ENCODE measurements at regions not wholly inside any gene's neighbourhood (a gene's known extent, or its start where the extent isn't known, plus 50 kb on each side); places are given as distances from the start of the nearest gene placed in this dataset.

DNA sequence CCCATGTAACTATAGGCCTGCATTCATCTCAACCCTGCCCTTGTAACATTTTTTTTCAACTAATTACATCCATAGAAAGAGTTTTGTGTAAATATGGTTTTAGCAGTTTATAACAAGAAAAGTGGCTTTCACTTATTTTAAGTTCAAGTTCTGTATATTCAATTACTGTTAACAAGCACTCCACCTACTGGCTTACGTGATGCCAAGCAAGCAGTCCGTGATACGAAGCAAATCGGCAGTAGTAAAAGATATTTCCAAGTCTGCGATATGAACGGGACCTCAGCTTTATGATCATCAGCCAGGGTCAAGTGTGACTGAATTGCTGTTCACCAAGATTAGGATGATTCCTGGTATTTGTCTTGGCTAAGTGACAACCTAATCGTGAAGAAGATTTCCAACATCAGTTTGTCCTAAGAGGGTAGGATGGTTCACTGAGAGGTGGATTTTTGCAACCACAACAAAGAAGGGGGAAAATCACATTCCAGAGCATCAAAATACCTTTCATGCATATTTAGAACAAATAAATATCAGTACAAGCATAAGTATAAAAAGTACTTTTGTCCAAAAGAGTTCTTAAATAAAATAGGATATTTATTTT is 456.2 kb downstream of the FOXG1 start:
- Mint-ChIP-seq H3K9me3 (no peaks in the 10 kb centered on the region), H3K36me3 (ENCODE audit: insufficient read depth in 1 of 3, low read depth in 3 of 3) (peaks cover 0 to 4% (median 0%) of the 10 kb centered on the region in 3 experiments; a peak in 1 of 7 replicates), H3K4me3 (no peak overlapping the region), H3K4me1 (no peaks in the 10 kb centered on the region), H3K27me3 (ENCODE audit: low read depth) (peaks cover 1% of the 10 kb centered on the region; the same call in 1 of the 2 replicates), H3K27ac (no peak overlapping the region)
- Histone ChIP-seq H3T11ph (ENCODE audit: low read length) (no peak overlapping the region), H3K27ac (ENCODE audit: insufficient read length, low read depth, low read length) (no peak overlapping the region), H3K23me2 (ENCODE audit: insufficient read length, low read depth, low read length, poor library complexity, severe bottlenecking) (no peaks in the 10 kb centered on the region), H3K9ac (ENCODE audit: extremely low read depth, insufficient read length, low read length) (no peak overlapping the region), H2BK20ac (ENCODE audit: low read depth, low read length, poor library complexity, severe bottlenecking) (no peak overlapping the region), H3K9me3 (ENCODE audit: control insufficient read depth, low read depth, low read length) (no peaks in the 10 kb centered on the region), H4K5ac (ENCODE audit: insufficient read length, low read depth, low read length) (no peak overlapping the region), H2BK15ac (ENCODE audit: low read depth, low read length) (no peak overlapping the region), H3K4me2 (ENCODE audit: insufficient read depth, insufficient read length, low read length) (no peak overlapping the region), H3K18ac (ENCODE audit: insufficient read length, low read depth, low read length) (no peak overlapping the region), H4K91ac (ENCODE audit: insufficient read length, low read depth, low read length) (no peak overlapping the region), H2AFZ (ENCODE audit: low read length) (no peak overlapping the region), H3K56ac (ENCODE audit: insufficient read length, low read depth, low read length) (no peak overlapping the region), H3K4me1 (ENCODE audit: insufficient read depth, low read length) (no peaks in the 10 kb centered on the region), H3K27me3 (ENCODE audit: insufficient read depth, low read length) (no peaks in the 10 kb centered on the region), H2AK5ac (ENCODE audit: insufficient read length, low read length) (no peak overlapping the region), H3K79me1 (ENCODE audit: insufficient read depth, low read depth, low read length, poor library complexity, severe bottlenecking) (no peaks in the 10 kb centered on the region), H3K4ac (ENCODE audit: low read depth, low read length) (no peak overlapping the region), H2BK120ac (ENCODE audit: low read depth, low read length, poor library complexity, severe bottlenecking) (no peak overlapping the region), H3K79me2 (ENCODE audit: insufficient read depth, low read length) (no peaks in the 10 kb centered on the region), H3K14ac (ENCODE audit: insufficient read depth, low read length) (no peak overlapping the region), H3K23ac (ENCODE audit: insufficient read length, low read depth, low read length) (no peak overlapping the region), H4K20me1 (ENCODE audit: control insufficient read depth, insufficient read depth, insufficient read length) (no peaks in the 10 kb centered on the region), H4K8ac (replicated peaks; ENCODE audit: insufficient read length, low read depth, low read length) (no peak overlapping the region), H2BK12ac (ENCODE audit: insufficient read length, low read depth, low read length) (no peak overlapping the region), H2BK5ac (ENCODE audit: insufficient read length, low read length) (no peak overlapping the region)
- WGBS (ENCODE audit: extremely low coverage, insufficient read length, low lambda C conversion rate), result no CpG with 5 or more reads among the region's 7 CpGs
- peak; percentile 26 for DNase-seq
- TF ChIP-seq, protein P1, sequence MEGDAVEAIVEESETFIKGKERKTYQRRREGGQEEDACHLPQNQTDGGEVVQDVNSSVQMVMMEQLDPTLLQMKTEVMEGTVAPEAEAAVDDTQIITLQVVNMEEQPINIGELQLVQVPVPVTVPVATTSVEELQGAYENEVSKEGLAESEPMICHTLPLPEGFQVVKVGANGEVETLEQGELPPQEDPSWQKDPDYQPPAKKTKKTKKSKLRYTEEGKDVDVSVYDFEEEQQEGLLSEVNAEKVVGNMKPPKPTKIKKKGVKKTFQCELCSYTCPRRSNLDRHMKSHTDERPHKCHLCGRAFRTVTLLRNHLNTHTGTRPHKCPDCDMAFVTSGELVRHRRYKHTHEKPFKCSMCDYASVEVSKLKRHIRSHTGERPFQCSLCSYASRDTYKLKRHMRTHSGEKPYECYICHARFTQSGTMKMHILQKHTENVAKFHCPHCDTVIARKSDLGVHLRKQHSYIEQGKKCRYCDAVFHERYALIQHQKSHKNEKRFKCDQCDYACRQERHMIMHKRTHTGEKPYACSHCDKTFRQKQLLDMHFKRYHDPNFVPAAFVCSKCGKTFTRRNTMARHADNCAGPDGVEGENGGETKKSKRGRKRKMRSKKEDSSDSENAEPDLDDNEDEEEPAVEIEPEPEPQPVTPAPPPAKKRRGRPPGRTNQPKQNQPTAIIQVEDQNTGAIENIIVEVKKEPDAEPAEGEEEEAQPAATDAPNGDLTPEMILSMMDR (conservative IDR thresholded peaks at IDR 0.05), result peak; percentile 55

Measured in H9 (cell line).